Natural killer cell treated with Interleukin-12 subunit alpha and Interleukin-12 subunit beta and Interleukin-15 and Interleukin-18, amount 100 ng/mL, for 72 hours (primary cell): ENCODE measurements at regions not wholly inside any gene's neighbourhood (a gene's known extent, or its start where the extent isn't known, plus 50 kb on each side); places are given as distances from the start of the nearest gene placed in this dataset.

Experiments used
- ATAC-seq, 2 donors: fragments of 150-1000 bp; cut with Tn5 transposase in 1 of 2; sonication (Bioruptor Pico), chemical (Tn5 transposase) in 1 of 2; 2 replicates each; pipeline ENCODE4 v1.10.0; 2021
- DNase-seq: peaks from one replicate; pipeline ENCODE4 v3.0.0; 2022; ENCODE audit warnings: low spot score
- H3K27ac Mint-ChIP-seq, 2 donors: 1 replicate in 1 of 2; 2 replicates in 1 of 2; pipeline ENCODE4 v1.8.0; 2022; ENCODE audit warnings: mixed read lengths in 2 of 2, mild to moderate bottlenecking in 1 of 2, moderate library complexity in 1 of 2
- H3K27me3 Mint-ChIP-seq, 2 donors: 1 replicate in 1 of 2; 2 replicates in 1 of 2; pipeline ENCODE4 v1.8.0; 2022; ENCODE audit warnings: mixed read lengths in 2 of 2
- H3K36me3 Mint-ChIP-seq: one replicate; pipeline ENCODE4 v1.8.0; 2022; ENCODE audit warnings: mixed read lengths
- H3K4me1 Mint-ChIP-seq, 2 donors: 1 replicate in 1 of 2; 2 replicates in 1 of 2; pipeline ENCODE4 v1.8.0; 2022; ENCODE audit warnings: low read depth in 2 of 2, mixed read lengths in 2 of 2, mild to moderate bottlenecking in 1 of 2
- H3K4me3 Mint-ChIP-seq: one replicate; pipeline ENCODE4 v1.8.0; 2022; ENCODE audit warnings: mixed read lengths
- H3K9me3 Mint-ChIP-seq: 2 replicates; pipeline ENCODE4 v1.8.0; 2022; ENCODE audit warnings: mixed read lengths

DNA sequence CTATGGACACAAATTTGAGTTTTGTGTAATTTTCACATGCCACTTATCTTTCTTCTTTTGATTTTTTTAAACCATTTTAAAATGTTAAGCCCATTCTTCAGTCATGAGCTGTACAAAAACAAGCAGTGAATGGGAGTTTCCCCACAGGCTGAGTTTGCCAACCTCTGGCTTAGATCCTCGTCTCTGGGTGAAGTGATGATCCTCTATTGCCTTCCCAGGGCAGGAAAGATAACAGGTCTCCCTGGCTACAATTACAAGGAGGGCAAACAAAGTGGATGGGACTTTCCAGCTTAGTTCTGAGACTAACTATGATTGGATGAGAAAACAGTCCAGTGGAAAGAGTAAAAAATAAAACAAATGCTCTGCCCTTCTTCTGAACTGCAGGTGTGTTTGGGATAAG, 203.7 kb downstream of the SPTSSA start:
- ATAC-seq (no peak), DNase-seq (no peak)
- H3K4me1 Mint-ChIP-seq, result no peaks in the 10 kb centered on the region
- H3K36me3 Mint-ChIP-seq, result no peaks in the 10 kb centered on the region
- no peak overlapping the region for H3K27ac Mint-ChIP-seq
- no peak overlapping the region for H3K4me3 Mint-ChIP-seq
- H3K9me3 Mint-ChIP-seq, result no peaks in the 10 kb centered on the region
- H3K27me3 Mint-ChIP-seq, result peaks cover 19 to 39% of the 10 kb centered on the region in 2 donors

DNA sequence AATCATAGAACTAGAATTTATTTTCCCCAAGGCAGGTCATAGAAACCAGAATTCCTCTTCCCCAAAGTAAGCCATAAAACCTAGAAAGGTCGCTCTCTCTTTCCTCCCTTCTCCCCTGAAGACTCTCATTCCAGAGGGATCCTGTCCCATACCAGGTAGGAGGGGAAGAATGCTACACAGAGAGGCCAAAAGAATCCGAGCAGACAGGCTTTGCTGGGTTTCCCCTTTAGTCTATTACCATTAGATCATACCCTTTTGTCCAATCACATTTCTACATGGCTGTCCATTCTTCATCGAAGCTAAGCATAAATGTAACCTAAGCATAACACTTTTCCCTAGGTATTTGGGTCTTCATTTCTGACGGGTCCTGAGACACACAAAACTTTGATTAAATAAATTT, 204.5 kb downstream of the SPTSSA start:
- Mint-ChIP-seq H3K36me3 (no peaks in the 10 kb centered on the region), H3K27ac (no peak overlapping the region), H3K27me3 (peaks cover 19 to 31% of the 10 kb centered on the region in 2 donors), H3K4me3 (no peak overlapping the region), H3K4me1 (no peaks in the 10 kb centered on the region), H3K9me3 (no peaks in the 10 kb centered on the region)
- DNase-seq, result no peak
- ATAC-seq, result no peak

DNA sequence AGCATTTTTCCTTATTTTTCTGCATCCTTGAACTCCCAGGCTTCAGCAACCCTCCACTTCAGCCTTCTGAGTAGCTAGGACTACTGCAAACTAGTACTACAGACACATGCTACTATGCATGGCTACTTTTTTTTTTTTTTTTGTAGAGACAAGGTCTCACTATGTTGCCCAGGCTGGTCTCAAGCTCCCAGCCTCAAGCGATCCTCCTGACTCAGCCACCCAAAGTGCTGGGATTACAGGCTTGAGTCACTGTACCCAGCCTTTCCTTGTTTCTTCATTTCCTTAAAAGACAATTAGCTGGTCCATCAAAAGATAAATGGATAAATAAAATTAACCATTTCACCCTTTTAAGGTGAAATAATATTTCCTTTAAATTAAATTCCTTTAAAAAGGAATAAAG, 205.8 kb downstream of the SPTSSA start:
- H3K27ac Mint-ChIP-seq, result no peak overlapping the region
- H3K27me3 Mint-ChIP-seq, result peaks cover 10 to 18% of the 10 kb centered on the region in 2 donors
- no peaks in the 10 kb centered on the region for H3K36me3 Mint-ChIP-seq
- no peaks in the 10 kb centered on the region for H3K9me3 Mint-ChIP-seq
- ATAC-seq (no peak), DNase-seq (no peak)
- H3K4me1 Mint-ChIP-seq, result no peaks in the 10 kb centered on the region
- no peak overlapping the region for H3K4me3 Mint-ChIP-seq

DNA sequence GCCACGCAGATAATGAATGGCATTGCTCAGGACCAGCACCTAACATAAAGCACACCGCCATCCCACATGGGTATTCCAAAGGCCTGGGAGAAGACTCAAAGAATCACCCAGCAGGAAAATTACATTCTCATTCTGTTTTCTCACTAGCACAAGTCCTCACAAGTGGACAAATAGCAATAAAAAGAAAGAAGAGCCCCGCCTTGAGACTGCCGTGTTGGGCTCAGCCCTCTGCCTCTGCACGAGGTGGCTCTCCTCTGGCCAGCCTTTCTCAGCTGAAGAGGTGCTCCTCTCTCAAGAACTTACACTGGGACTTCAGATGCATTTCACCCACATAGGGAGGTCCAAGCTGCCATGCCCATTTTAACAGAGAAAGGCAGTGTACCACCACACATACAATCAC, 207.5 kb downstream of the SPTSSA start:
- ATAC-seq (no peak), DNase-seq (no peak)
- Mint-ChIP-seq H3K36me3 (no peaks in the 10 kb centered on the region), H3K9me3 (no peaks in the 10 kb centered on the region), H3K4me1 (no peaks in the 10 kb centered on the region), H3K27ac (no peak overlapping the region), H3K27me3 (peaks cover 5 to 10% of the 10 kb centered on the region in 2 donors), H3K4me3 (no peak overlapping the region)

DNA sequence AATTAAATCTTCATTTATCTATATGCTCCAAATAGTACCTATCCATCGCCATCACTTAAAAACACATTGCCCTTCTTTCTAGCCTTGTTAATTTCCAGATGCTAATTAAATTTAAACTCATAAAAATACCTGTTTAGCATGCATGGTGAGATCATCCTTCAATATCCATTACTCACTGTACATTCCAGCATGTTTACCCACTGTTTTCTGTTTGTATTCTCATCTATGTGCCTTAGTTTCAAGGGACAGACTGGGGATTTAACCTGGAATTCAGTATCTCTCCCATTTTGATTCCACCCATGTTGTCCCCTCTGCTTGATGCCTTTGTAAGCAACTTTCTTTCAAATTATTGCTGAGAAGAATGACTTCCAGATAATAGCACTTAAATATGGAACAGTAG, 208.0 kb downstream of the SPTSSA start:
- ATAC-seq (no peak), DNase-seq (no peak)
- Mint-ChIP-seq H3K9me3 (no peaks in the 10 kb centered on the region), H3K36me3 (no peaks in the 10 kb centered on the region), H3K4me3 (no peak overlapping the region), H3K27ac (no peak overlapping the region), H3K4me1 (no peaks in the 10 kb centered on the region), H3K27me3 (peaks cover 5 to 8% of the 10 kb centered on the region in 2 donors)

DNA sequence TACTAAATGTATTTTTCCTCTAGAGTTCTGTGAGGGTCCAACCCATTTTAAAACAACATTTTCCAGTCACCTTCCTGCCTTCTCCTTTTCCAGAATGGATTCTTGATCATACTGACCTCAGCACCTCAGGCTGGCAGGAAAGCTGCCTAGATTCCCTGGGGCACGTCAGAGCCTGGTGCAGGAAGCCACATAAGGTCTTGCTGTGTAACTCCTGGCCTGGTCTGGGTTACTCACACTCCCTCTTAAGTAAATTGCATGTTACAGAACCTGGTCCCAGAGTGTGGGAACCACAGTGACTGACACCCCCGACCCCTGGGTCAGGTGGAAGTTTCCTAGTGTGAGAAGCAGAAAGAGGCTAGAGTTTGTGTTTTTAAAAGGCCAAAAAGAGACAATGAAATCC, 209.8 kb downstream of the SPTSSA start:
- Mint-ChIP-seq H3K4me1 (no peaks in the 10 kb centered on the region), H3K27me3 (peaks cover 2 to 3% of the 10 kb centered on the region in 2 donors), H3K9me3 (no peaks in the 10 kb centered on the region), H3K27ac (no peak overlapping the region), H3K4me3 (no peak overlapping the region), H3K36me3 (no peaks in the 10 kb centered on the region)
- DNase-seq, result no peak
- no peak for ATAC-seq

DNA sequence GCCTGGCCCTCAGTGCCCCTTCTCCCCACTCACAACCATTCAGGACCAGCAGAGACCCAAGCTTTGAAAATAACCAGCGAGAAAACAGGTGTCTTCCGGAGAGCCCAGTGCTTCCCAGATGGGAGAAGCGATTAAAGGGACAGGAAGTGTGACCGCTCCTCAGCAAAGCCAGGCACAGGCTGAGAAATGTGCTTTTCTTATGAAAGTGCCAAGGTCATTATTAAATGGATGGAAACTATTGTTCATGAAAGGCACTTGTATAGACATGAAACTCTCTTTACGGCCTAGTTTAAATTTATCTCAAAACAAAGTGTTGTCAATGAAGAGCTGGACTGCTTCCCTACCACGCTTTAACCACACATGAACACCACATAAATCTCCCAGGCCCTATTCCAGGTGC, 210.4 kb downstream of the SPTSSA start:
- H3K27ac Mint-ChIP-seq, result no peak overlapping the region
- peaks cover 2% of the 10 kb centered on the region in 2 donors for H3K27me3 Mint-ChIP-seq
- H3K4me1 Mint-ChIP-seq, result no peaks in the 10 kb centered on the region
- no peaks in the 10 kb centered on the region for H3K36me3 Mint-ChIP-seq
- ATAC-seq, result no peak
- H3K4me3 Mint-ChIP-seq, result no peak overlapping the region
- no peak for DNase-seq
- H3K9me3 Mint-ChIP-seq, result no peaks in the 10 kb centered on the region

DNA sequence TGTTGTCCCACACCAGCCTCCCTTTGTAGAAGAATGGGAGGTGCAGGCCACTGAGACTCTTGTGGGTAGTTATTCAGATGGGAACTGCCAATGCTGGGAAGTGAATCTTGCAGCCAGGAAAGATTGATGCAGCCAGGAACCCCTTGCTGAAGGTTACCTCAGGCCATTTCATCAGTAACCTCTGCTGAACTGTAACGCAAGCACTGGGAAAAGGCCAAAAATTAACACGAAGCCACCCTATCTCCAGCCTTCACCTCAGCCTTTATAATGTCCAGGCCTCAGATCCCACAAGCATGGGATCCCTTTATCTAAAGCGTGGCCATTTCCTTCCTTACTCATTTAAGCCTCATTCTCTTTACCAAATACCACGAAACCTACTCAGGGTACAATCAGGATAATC, 211.1 kb downstream of the SPTSSA start:
- H3K4me1 Mint-ChIP-seq, result no peaks in the 10 kb centered on the region
- H3K27ac Mint-ChIP-seq, result no peak overlapping the region
- DNase-seq (no peak), ATAC-seq (no peak)
- no peak overlapping the region for H3K4me3 Mint-ChIP-seq
- H3K36me3 Mint-ChIP-seq, result no peaks in the 10 kb centered on the region
- H3K9me3 Mint-ChIP-seq, result no peaks in the 10 kb centered on the region
- H3K27me3 Mint-ChIP-seq, result peaks cover 7 to 8% of the 10 kb centered on the region in 2 donors

DNA sequence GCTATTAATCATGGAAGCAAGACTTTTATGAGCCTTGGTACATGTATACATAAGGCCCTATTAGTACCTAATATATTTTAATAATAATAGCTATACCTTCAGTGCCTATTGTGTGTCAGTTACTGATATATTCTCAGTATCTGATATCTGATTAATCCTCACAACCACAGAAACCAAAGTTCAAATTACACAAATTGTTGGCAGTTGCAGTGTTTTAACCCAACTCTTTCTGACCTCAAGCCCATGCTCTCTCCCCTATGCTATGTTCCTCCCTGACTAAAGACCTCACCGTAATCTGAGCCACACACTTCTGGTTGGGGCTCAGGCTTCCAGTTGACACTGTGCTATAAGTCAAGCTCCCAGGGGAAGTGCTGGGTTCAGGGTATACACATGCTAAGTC, 214.4 kb downstream of the SPTSSA start:
- DNase-seq (no peak), ATAC-seq (no peak)
- Mint-ChIP-seq H3K27ac (no peak overlapping the region), H3K4me3 (no peak overlapping the region), H3K9me3 (no peaks in the 10 kb centered on the region), H3K27me3 (peaks cover 8 to 13% of the 10 kb centered on the region in 2 donors), H3K36me3 (no peaks in the 10 kb centered on the region), H3K4me1 (no peaks in the 10 kb centered on the region)

DNA sequence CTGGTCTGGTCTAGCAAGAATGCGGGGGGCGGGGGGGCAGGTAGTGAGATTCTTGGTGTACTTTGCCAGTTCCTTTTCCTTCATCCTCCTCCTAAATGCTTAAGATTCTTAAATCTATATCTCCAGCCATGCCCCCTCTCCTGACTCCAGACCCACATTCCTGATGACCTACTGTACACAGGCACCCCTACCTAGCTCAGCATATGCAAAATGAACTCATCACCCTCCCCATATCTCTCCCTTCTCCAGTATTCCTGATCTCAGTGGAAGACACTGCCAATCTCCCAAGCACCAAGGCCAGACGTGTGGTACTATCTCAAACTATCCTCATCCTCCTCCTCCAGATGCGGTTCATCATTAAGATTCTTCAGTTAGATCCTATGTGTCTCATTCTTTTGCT, 215.8 kb downstream of the SPTSSA start:
- ATAC-seq (no peak), DNase-seq (no peak)
- no peaks in the 10 kb centered on the region for H3K9me3 Mint-ChIP-seq
- no peaks in the 10 kb centered on the region for H3K36me3 Mint-ChIP-seq
- no peaks in the 10 kb centered on the region for H3K4me1 Mint-ChIP-seq
- no peak overlapping the region for H3K4me3 Mint-ChIP-seq
- H3K27me3 Mint-ChIP-seq, result peaks cover 18 to 20% of the 10 kb centered on the region in 2 donors
- no peak overlapping the region for H3K27ac Mint-ChIP-seq

DNA sequence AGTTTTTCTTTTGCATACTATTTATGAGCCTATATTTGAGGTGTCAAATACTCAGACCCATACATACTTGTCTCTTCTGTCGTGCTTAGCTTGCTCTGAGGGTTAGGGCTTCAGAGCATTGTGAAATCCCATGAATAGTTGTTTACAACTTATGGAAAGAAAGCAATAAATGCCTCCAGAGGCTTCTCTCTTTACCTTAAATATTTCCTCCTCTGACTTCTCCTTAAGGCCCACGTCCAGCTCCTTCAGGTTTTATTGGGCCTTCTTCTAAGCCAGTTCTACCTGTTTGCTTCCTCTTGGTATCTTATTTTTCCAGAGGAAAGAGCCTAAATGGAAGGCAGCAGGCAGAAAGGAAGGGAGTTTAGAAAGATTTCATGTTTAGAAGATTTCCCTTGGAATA, 218.6 kb downstream of the SPTSSA start:
- no peak overlapping the region for H3K4me3 Mint-ChIP-seq
- peaks cover 18 to 20% of the 10 kb centered on the region in 2 donors for H3K27me3 Mint-ChIP-seq
- no peaks in the 10 kb centered on the region for H3K4me1 Mint-ChIP-seq
- DNase-seq (no peak), ATAC-seq (no peak)
- H3K36me3 Mint-ChIP-seq, result no peaks in the 10 kb centered on the region
- H3K27ac Mint-ChIP-seq, result no peak overlapping the region
- H3K9me3 Mint-ChIP-seq, result no peaks in the 10 kb centered on the region

DNA sequence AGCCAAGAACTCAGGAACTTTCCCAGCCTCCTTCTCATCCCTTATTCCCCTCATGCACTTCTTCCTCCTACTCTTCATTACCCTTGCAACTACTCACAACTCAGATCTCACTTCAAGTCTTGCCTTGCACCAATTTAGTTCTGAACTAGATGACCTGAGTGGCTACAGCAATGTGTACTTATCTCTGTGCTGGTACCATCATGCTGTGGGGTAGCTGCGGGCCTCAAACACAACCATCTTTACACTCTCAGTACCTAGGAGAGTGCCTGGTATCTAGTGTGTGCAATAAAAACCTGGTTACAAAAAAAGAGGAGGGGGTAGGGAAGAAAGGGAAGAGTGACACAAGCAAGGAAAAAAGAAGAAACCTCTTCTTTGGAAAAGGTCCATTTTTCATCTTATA, 219.0 kb downstream of the SPTSSA start:
- ATAC-seq, result no peak
- no peaks in the 10 kb centered on the region for H3K9me3 Mint-ChIP-seq
- H3K27ac Mint-ChIP-seq, result no peak overlapping the region
- H3K4me3 Mint-ChIP-seq, result no peak overlapping the region
- no peaks in the 10 kb centered on the region for H3K36me3 Mint-ChIP-seq
- H3K4me1 Mint-ChIP-seq, result no peaks in the 10 kb centered on the region
- DNase-seq, result no peak
- peaks cover 18 to 20% of the 10 kb centered on the region in 2 donors for H3K27me3 Mint-ChIP-seq

DNA sequence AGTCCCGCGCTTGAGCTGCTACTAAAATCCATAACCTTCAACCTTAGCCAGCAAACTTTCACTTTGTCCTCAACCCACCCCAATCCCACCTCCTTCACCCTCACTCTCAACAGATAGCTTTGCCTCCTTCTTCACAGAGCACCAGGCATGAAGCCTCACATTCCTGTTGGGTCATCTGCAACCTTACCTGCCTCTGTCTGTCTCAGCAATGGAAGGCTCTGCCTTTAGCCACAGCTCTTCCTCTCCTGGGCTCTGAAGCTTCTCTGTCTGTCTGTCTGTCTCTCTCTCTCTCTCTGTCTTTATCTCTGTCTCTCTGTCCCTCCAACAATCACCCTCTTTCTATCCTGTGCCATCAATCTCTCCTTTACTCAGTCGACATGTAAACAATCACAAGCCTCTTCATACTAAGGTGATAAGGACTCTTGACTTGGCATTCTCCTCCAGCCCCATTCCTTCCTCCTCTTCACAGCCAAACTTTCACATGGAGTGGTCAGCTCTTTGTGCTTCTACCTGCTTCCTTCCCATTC, 220.8 kb downstream of the SPTSSA start:
- no peak for DNase-seq
- no peaks in the 10 kb centered on the region for H3K4me1 Mint-ChIP-seq
- H3K36me3 Mint-ChIP-seq, result no peaks in the 10 kb centered on the region
- peaks cover 14 to 18% of the 10 kb centered on the region in 2 donors for H3K27me3 Mint-ChIP-seq
- H3K9me3 Mint-ChIP-seq, result no peaks in the 10 kb centered on the region
- ATAC-seq, result no peak
- H3K27ac Mint-ChIP-seq, result no peak overlapping the region
- H3K4me3 Mint-ChIP-seq, result no peak overlapping the region

DNA sequence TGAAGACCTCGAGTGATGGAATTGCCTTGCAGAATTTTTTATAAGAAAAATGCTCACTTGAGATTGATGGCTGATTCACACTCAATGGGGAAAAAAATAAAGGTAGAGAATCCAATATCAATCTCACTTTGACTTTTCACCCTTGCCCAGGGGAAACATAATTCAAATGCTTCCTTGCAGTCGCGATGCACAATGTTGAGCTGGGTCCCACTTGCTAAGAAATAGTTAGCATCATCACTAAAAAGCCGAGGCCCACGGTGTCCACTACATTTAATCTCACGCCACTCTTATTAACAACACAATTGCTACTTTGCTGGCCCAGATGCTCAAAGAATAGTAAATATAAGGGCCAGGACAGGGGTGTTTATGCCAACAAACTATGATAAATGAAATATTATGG, 223.4 kb downstream of the SPTSSA start:
- Mint-ChIP-seq H3K27me3 (peaks cover 12 to 17% of the 10 kb centered on the region in 2 donors), H3K4me3 (no peak overlapping the region), H3K36me3 (no peaks in the 10 kb centered on the region), H3K4me1 (no peaks in the 10 kb centered on the region), H3K27ac (no peak overlapping the region), H3K9me3 (no peaks in the 10 kb centered on the region)
- ATAC-seq (no peak), DNase-seq (no peak)

DNA sequence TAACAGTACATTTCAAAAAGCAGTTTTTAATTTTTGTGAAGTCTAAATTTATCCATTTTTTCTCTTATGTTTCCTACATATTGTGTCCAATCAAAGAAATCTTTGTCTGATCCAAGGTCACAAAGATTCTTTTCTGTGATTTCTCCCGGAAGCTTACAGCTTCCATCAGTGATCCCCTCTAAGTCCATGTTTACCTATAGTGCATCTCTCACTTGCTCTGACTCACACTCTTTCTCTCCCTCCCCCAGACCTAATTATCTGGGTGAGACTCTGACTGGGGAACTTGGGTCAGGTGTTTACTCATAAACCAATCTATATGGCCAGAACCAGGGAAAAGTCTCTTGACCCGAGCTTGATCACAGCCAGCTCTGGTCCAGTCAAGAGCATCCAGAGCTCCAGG, 224.4 kb downstream of the SPTSSA start:
- no peak overlapping the region for H3K27ac Mint-ChIP-seq

More for the DNA sequence above, 224.4 kb downstream of the SPTSSA start:
- peaks cover 12 to 14% of the 10 kb centered on the region in 2 donors for H3K27me3 Mint-ChIP-seq
- no peaks in the 10 kb centered on the region for H3K9me3 Mint-ChIP-seq
- no peaks in the 10 kb centered on the region for H3K36me3 Mint-ChIP-seq
- H3K4me1 Mint-ChIP-seq, result no peaks in the 10 kb centered on the region
- no peak for ATAC-seq
- DNase-seq, result no peak
- no peak overlapping the region for H3K4me3 Mint-ChIP-seq
